GM12878 (cell line): ENCODE measurements at regions not wholly inside any gene's neighbourhood (a gene's known extent, or its start where the extent isn't known, plus 50 kb on each side); places are given as distances from the start of the nearest gene placed in this dataset.

Experiments used
- PML ChIP-seq: IDR thresholded peaks from 2 replicates; pipeline ENCODE4 v1.6.1; 2012; ENCODE audit warnings: low read length, inconsistent platforms
- POLR2AphosphoS5 ChIP-seq: IDR thresholded peaks from 2 replicates; pipeline ENCODE4 v1.6.1; 2011; ENCODE audit warnings: mild to moderate bottlenecking, low read length, inconsistent platforms
- RBBP5 ChIP-seq: fragments of 200-600 bp; sonication (generic); conservative IDR thresholded peaks from 2 replicates; pipeline ENCODE4 v1.6.1; 2016
- YY1 ChIP-seq: IDR thresholded peaks from 2 replicates; pipeline ENCODE4 v1.6.1; 2011; ENCODE audit warnings: low read depth, mild to moderate bottlenecking, low read length
- TF ChIP-seq, protein P1 (sequence below), 3 experiments: IDR thresholded peaks in 2 of 3; conservative IDR thresholded peaks in 1 of 3; 2 replicates each; pipeline ENCODE4 v1.5.1; 2011; ENCODE audit warnings: low read depth in 3 of 3, low read length in 3 of 3, mild to moderate bottlenecking in 3 of 3, control low read depth in 2 of 3, moderate library complexity in 2 of 3, inconsistent platforms in 1 of 3, mixed read lengths in 1 of 3; ENCODE audit not compliant: control insufficient read depth in 2 of 3, insufficient read depth in 1 of 3; ENCODE audit errors: extremely low read depth in 1 of 3

GRCh38 chr5:2175842-2176404, 293.2 kb upstream of the IRX4 start:
- TF ChIP-seq, protein P1, sequence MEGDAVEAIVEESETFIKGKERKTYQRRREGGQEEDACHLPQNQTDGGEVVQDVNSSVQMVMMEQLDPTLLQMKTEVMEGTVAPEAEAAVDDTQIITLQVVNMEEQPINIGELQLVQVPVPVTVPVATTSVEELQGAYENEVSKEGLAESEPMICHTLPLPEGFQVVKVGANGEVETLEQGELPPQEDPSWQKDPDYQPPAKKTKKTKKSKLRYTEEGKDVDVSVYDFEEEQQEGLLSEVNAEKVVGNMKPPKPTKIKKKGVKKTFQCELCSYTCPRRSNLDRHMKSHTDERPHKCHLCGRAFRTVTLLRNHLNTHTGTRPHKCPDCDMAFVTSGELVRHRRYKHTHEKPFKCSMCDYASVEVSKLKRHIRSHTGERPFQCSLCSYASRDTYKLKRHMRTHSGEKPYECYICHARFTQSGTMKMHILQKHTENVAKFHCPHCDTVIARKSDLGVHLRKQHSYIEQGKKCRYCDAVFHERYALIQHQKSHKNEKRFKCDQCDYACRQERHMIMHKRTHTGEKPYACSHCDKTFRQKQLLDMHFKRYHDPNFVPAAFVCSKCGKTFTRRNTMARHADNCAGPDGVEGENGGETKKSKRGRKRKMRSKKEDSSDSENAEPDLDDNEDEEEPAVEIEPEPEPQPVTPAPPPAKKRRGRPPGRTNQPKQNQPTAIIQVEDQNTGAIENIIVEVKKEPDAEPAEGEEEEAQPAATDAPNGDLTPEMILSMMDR (IDR thresholded peaks at IDR 0.05 in 2 of 3, conservative IDR thresholded peaks at IDR 0.05 in 1 of 3; ENCODE audit: control insufficient read depth in 2 of 3, extremely low read depth in 1 of 3, insufficient read depth in 1 of 3, low read depth in 3 of 3, low read length in 3 of 3), result no peak
- TF ChIP-seq POLR2AphosphoS5 (no peak), RBBP5 (no peak), PML (no peak), YY1 (no peak)
